Left ventricle myocardium superior (tissue), 1 donor: ENCODE measurements at regions not wholly inside any gene's neighbourhood (a gene's known extent, or its start where the extent isn't known, plus 50 kb on each side); places are given as distances from the start of the nearest gene placed in this dataset.

Experiments used
- ATAC-seq: fragments of 200-7000 bp; cut with Tn5 transposase; one replicate; pipeline ENCODE4 v1.9.1; 2020; ENCODE audit warnings: mild to moderate bottlenecking, moderate library complexity
- DNase-seq: peaks from one replicate; pipeline ENCODE4 v3.0.0-alpha.2; 2020
- intact Hi-C: fragments of 100-400 bp; cut with micrococcal nuclease; formaldehyde crosslinking; loops from one replicate; pipeline ENCODE4 v1.11.0; 2022
- donor health status: DM: no; HTN: yes; CAD: no; lungs with severe emphysema.

- DNase-seq (no peak), ATAC-seq (no peak)
- intact Hi-C loops = no loop called here
Measured at GRCh38 chr2:348361-348916, 60.5 kb upstream of the ALKAL2 start.

- DNase-seq (no peak), ATAC-seq (no peak)
- intact Hi-C loops = no loop called here
Measured at GRCh38 chr2:344811-345210, 56.9 kb upstream of the ALKAL2 start.

- ATAC-seq (no peak), DNase-seq (no peak)
- intact Hi-C loops = no loop called here
Measured at GRCh38 chr2:343355-343754, 55.5 kb upstream of the ALKAL2 start.

- DNase-seq = no peak
- ATAC-seq = no peak
- intact Hi-C loops = no loop called here
Measured at GRCh38 chr2:341912-342311, 54.0 kb upstream of the ALKAL2 start.

GRCh38 chr2:341017-341542 is 53.2 kb upstream of the ALKAL2 start:
- DNase-seq (no peak), ATAC-seq (no peak)
- intact Hi-C loops = no loop called here
